NCI-H226 (cell line): ENCODE measurements at regions not wholly inside any gene's neighbourhood (a gene's known extent, or its start where the extent isn't known, plus 50 kb on each side); places are given as distances from the start of the nearest gene placed in this dataset.
"Not testable (repeated sequence)": the region's sequence is repeated elsewhere in the genome, so short reads cannot be mapped to it uniquely, and the experiment has no call there.

Experiments
- DNase-seq: peaks from one replicate; pipeline ENCODE4 v3.0.0-alpha.2; 2015

DNA sequence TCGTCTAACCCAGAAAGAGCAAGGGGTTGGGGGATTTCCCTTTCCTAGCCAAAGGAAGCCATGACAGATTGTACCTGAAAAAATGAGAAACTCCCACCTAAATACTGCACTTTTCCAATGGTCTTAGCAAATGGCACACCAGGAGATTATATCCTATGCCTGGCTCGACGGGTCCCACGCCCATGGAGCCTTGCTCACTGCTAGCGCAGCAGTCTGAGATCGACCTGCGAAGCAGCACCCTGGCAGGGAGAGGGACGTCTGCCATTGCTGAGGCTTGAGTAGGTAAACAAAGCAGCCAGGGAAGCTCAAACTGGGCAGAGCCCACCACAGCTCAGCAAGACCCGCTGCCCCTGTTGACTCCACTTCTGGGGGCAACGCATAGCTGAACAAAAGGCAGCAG, 89.9 kb downstream of the MTERF1 start:
- DNase-seq = not testable (repeated sequence)

GRCh38 chr7:91796122-91796521, 84.4 kb downstream of the MTERF1 start:
- no peak for DNase-seq

DNA sequence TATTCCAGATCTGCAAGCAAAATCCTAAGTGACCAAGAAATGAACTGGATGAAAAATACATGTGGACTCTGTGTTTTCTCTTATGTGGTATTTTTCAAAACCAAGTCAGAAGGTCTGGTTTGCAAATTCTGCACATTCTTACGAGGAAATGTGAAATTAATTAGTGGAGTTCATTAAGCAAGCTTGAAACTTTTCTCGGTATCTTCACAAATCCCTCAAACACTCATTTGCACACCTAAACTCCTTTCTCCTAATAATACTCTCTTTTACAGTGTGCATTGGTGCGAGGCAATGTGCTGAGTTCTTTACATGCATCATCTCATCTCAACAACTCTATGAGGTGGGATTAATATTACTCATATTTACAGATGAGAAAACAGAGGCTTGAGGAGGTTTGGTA, 82.1 kb downstream of the MTERF1 start:
- no peak for DNase-seq

GRCh38 chr7:91800389-91800788, 80.1 kb downstream of the MTERF1 start:
- DNase-seq = no peak

DNA sequence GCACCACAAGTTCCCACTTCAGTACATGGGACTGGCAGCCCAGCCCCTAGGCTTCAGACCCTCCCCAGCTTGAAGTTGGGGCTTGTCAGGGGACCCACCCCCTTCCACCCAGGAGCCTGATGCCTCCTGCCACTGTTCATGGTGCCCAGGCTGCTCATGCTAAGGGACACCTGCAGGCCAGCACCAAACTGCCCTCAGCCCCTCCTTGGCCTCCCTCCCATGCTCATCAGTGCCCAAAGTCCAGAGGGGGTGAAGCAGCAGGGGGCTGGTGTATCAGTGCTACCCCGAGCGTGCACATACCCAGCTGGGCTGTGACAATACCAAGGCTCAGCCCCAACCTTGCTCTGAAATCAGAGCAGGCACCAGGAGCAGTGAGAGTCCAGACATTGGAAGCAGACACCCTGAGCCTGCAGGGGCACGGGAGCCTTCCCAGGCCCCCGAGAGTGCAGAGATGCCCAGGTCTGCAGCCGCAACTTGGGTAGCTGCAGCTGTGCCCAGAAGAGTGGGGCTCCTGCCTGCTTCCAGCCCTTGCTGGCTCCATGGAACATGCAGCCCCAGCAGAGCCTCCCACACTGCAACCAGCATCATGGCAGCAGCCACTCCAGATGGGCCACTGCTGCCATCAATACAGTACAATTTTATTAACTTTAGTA, 79.0 kb downstream of the MTERF1 start:
- DNase-seq = no peak

GRCh38 chr7:91811236-91811635, 69.3 kb downstream of the MTERF1 start:
- no peak for DNase-seq

GRCh38 chr7:91811641-91812040, 68.9 kb downstream of the MTERF1 start:
- no peak for DNase-seq

- no peak for DNase-seq
Measured at GRCh38 chr7:91812388-91812787, 68.1 kb downstream of the MTERF1 start.

GRCh38 chr7:91814189-91814588, 66.3 kb downstream of the MTERF1 start:
- no peak for DNase-seq
